Brain microvascular endothelial cell (primary cell): ENCODE measurements at regions not wholly inside any gene's neighbourhood (a gene's known extent, or its start where the extent isn't known, plus 50 kb on each side); places are given as distances from the start of the nearest gene placed in this dataset.

Experiments
- DNase-seq: peaks from one replicate; pipeline ENCODE4 v3.0.0-alpha.2; 2020
- H3K27ac ChIP-seq: fragments of 250-450 bp; sonication (Bioruptor Pico); 2 replicates; pipeline ENCODE4 v1.5.1; 2020; ENCODE audit warnings: mild to moderate bottlenecking, moderate library complexity
- H3K27me3 ChIP-seq: fragments of 250-450 bp; sonication (Bioruptor Pico); replicated peaks from 2 replicates; pipeline ENCODE4 v1.5.1; 2020; ENCODE audit warnings: mild to moderate bottlenecking
- H3K36me3 ChIP-seq: fragments of 250-450 bp; sonication (Bioruptor Pico); replicated peaks from 2 replicates; pipeline ENCODE4 v1.5.1; 2020; ENCODE audit warnings: mild to moderate bottlenecking
- H3K4me3 ChIP-seq: 2 replicates; pipeline ENCODE4 v1.5.1; 2011; ENCODE audit warnings: low read depth, mild to moderate bottlenecking, control low read depth, low read length, moderate library complexity
- in situ Hi-C: cut with HindIII; loops from 2 replicates; pipeline ENCODE4 v1.10.0; 2017; ENCODE audit warnings: low sequenced_read_pairs, low pct_ligation_motif_present
- TF ChIP-seq, protein P1 (sequence below): IDR thresholded peaks from 2 replicates; pipeline ENCODE4 v1.5.1; 2011; ENCODE audit warnings: low read depth, mild to moderate bottlenecking, moderate library complexity, low read length, control low read depth, inconsistent platforms; ENCODE audit errors: missing control alignments

DNA sequence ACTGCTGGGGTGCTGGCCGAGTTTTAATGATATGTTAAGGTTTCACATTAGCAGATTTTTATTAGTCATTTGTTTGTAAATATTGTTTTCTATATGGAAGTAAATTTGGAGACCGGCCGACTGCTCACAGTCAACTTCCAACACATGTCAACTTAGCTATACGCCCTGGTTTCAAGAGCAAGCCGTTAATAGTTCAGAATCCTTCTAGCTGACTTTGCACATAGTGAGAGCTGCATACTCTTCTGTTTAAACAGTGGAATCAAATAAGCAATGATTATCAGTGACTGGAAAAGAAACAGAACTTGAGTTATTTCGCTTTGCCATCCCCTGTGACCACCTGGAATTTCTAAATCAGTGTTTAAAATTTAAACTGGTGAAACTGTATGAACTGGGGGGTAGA, 109.9 kb downstream of the PFKFB3 start:
- Histone ChIP-seq H3K27ac (no peak overlapping the region), H3K27me3 (no peaks in the 10 kb centered on the region), H3K4me3 (no peak overlapping the region), H3K36me3 (no peaks in the 10 kb centered on the region)
- in situ Hi-C loops, result no loop called here
- DNase-seq, result no peak
- TF ChIP-seq, protein P1, sequence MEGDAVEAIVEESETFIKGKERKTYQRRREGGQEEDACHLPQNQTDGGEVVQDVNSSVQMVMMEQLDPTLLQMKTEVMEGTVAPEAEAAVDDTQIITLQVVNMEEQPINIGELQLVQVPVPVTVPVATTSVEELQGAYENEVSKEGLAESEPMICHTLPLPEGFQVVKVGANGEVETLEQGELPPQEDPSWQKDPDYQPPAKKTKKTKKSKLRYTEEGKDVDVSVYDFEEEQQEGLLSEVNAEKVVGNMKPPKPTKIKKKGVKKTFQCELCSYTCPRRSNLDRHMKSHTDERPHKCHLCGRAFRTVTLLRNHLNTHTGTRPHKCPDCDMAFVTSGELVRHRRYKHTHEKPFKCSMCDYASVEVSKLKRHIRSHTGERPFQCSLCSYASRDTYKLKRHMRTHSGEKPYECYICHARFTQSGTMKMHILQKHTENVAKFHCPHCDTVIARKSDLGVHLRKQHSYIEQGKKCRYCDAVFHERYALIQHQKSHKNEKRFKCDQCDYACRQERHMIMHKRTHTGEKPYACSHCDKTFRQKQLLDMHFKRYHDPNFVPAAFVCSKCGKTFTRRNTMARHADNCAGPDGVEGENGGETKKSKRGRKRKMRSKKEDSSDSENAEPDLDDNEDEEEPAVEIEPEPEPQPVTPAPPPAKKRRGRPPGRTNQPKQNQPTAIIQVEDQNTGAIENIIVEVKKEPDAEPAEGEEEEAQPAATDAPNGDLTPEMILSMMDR, result no peak

DNA sequence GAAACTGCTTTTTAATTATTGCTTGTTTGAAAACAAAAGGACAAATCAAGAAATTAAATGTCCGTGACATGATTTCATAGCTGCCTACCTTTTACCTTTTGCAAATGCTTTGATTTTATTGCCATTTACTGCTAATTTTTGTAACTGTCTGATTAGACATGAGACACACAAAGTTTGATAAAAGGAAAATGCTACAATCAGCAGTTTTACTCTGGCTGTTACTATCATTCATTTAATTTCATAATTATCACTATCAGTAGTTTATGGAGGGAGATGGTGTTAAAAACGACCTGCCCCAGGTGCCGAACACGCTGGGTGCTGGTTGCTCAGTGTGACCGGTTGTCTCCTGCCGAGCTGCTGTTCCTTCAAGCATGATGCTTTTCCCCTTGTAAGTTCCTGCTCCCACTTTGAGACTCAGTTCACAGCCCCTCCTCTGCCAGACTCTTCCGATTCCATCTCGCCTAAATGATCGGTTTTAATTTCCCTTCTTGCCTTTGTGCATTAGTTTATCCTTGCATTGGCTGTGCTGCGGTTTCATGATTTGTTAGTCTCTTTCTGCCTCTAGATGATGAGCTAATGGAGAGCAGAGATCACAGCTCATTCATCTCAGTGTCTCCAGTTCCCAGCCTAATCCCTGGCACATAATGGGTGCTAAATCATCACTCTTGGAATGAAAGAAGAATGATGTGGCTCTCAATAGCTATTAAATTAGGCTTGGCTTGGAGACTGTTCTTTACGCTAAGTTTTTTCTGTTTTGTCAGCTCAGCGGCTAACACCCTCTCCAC, 110.6 kb downstream of the PFKFB3 start:
- no peaks in the 10 kb centered on the region for H3K36me3 ChIP-seq
- DNase-seq, result no peak
- TF ChIP-seq, protein P1, result no peak
- no peak overlapping the region for H3K4me3 ChIP-seq
- in situ Hi-C loops, result no loop called here
- no peak overlapping the region for H3K27ac ChIP-seq
- no peaks in the 10 kb centered on the region for H3K27me3 ChIP-seq

DNA sequence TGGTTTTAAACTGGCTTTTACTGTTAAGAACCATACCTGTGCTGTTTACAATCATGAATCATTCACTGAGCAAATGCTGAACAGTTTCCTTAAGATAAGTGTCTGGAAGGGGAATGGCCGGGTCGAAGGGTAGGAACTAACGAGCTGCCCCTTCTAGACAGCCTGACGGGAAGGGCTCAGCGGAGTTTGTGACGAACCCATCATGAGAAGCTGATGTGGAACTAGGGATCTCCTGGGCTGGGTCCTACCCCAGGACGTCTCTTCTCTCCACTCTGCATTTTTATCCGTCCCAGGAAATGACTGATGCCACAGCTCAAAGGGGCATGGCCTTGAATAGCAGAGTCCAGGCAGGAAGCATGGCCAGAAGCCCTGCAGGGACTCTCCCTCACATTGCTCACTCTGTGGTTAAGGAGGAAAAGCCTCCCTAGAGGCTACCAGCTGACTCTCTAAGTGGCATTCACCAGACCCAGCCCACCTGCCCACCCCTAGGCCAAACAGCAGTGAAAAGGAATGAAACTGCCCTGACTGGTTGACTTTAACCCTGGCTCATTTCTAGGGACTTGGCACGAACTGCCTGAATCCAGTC, 112.0 kb downstream of the PFKFB3 start:
- Histone ChIP-seq H3K4me3 (no peak overlapping the region), H3K36me3 (no peaks in the 10 kb centered on the region), H3K27me3 (no peaks in the 10 kb centered on the region), H3K27ac (no peak overlapping the region)
- no peak for DNase-seq
- in situ Hi-C loops, result no loop called here
- TF ChIP-seq, protein P1, result no peak

DNA sequence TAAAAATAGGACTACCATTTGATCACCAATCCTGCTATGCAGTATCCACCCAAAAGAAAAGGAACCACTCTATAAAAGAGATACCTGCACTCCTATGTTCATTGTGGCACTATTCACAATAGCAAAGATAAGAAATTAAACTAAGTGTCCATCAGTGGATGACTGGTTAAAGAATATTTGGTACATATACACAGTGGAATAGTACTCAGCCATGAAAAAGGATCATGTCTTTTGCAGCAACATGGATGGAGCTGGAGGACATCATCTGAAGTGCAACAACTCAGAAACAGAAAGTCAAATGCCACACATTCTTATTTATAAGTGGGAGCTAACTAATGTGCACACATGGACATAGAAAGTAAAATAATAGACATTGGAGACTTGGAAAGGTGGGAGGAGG, 116.4 kb downstream of the PFKFB3 start:
- DNase-seq, result no peak
- in situ Hi-C loops, result no loop called here
- Histone ChIP-seq H3K27me3 (no peaks in the 10 kb centered on the region), H3K36me3 (no peaks in the 10 kb centered on the region), H3K27ac (no peak overlapping the region), H3K4me3 (no peak overlapping the region)
- TF ChIP-seq, protein P1, result no peak

DNA sequence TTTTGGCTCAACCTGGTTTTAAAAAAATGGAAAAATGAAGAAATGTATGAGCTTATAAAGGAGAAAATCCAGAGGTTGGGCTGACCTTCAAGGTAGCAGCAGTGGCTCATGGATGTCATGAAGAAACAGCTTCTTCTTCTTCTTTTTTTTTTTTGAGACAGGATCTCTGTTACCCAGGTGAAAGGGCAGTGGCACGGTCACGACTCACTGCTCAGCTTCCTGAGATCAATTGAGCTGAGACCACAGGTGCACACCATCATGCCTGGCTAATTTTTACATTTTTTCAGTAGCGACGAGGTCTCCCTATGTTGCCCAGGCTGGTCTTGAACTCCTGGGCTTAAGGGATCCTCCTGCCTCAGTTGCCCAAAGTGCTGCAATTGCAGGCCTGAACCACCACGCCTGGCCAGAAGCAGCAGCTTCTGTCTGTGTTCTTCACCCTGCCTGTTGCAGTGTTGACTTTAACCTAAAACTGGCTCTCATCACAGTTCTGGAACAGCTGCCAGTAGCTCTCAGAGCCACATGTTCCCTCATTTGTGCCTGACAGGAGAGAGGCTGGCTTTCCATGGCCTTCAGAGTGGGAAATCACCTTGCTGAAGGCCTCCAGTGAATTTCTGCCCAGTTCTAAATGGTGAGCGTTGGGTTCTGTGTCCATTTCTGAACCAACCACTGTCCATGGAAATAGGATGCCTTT, 117.7 kb downstream of the PFKFB3 start:
- DNase-seq, result no peak
- in situ Hi-C loops, result no loop called here
- Histone ChIP-seq H3K27me3 (no peaks in the 10 kb centered on the region), H3K27ac (no peak overlapping the region), H3K36me3 (no peaks in the 10 kb centered on the region), H3K4me3 (no peak overlapping the region)
- TF ChIP-seq, protein P1, result no peak
